Cardiac muscle cell (in vitro differentiated cells and primary cell): ENCODE measurements at regions not wholly inside any gene's neighbourhood (a gene's known extent, or its start where the extent isn't known, plus 50 kb on each side); places are given as distances from the start of the nearest gene placed in this dataset.
"Not testable (repeated sequence)": the region's sequence is repeated elsewhere in the genome, so short reads cannot be mapped to it uniquely, and the experiment has no call there.

ENCODE experiments used
- DNase-seq, 2 donors: peaks; one replicate each; pipeline versions ENCODE4 v3.0.0 to v3.0.0-alpha.2; 2010 to 2017; ENCODE audit warnings: low read depth in 1 of 2, low spot score in 1 of 2
- H3K27ac ChIP-seq: fragments of 200-600 bp; sonication (generic); 2 replicates; pipeline ENCODE4 v1.5.1; 2016
- H3K27me3 ChIP-seq: fragments of 200-600 bp; sonication (generic); 2 replicates; pipeline ENCODE4 v1.6.0; 2016; ENCODE audit warnings: control low read depth
- H3K36me3 ChIP-seq: fragments of 200-600 bp; sonication (generic); 2 replicates; pipeline ENCODE4 v1.5.1; 2016; ENCODE audit warnings: control low read depth
- H3K4me1 ChIP-seq: fragments of 200-600 bp; sonication (generic); 2 replicates; pipeline ENCODE4 v1.8.1; 2017; ENCODE audit warnings: low read depth, mild to moderate bottlenecking, mixed run types
- H3K4me3 ChIP-seq: fragments of 200-600 bp; sonication (generic); 2 replicates; pipeline ENCODE4 v1.5.1; 2016; ENCODE audit warnings: mild to moderate bottlenecking
- H3K9me3 ChIP-seq: fragments of 200-600 bp; sonication (generic); 2 replicates; pipeline ENCODE4 v1.5.1; 2017; ENCODE audit warnings: low read depth, mild to moderate bottlenecking, control low read depth
- TF ChIP-seq, protein P1 (sequence below): IDR thresholded peaks from 2 replicates; pipeline ENCODE4 v1.5.1; 2012; ENCODE audit warnings: low read depth, mild to moderate bottlenecking, low read length

DNA sequence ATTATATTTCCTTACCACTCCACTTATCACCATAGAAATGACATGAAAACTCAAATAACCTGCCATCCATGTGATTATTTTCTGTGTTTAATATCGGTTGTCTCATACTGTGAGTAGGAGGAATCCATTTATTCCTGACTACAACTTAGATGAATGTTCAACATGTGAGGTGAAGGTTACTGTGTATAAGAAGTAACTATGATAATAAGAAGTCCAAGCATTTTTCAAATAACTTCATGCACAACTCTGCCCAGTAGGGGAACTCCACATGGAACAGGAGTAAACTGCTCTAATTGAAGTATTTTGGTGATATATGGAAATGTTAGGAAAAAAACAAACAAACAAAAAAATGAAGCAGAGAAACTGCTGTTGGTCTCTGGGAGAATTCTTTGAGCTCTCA is 447.5 kb upstream of the GRIN3A start:
- no peak for DNase-seq
- no peak overlapping the region for H3K4me3 ChIP-seq
- no peaks in the 10 kb centered on the region for H3K27me3 ChIP-seq
- H3K27ac ChIP-seq: no peak overlapping the region
- no peaks in the 10 kb centered on the region for H3K4me1 ChIP-seq
- TF ChIP-seq, protein P1, sequence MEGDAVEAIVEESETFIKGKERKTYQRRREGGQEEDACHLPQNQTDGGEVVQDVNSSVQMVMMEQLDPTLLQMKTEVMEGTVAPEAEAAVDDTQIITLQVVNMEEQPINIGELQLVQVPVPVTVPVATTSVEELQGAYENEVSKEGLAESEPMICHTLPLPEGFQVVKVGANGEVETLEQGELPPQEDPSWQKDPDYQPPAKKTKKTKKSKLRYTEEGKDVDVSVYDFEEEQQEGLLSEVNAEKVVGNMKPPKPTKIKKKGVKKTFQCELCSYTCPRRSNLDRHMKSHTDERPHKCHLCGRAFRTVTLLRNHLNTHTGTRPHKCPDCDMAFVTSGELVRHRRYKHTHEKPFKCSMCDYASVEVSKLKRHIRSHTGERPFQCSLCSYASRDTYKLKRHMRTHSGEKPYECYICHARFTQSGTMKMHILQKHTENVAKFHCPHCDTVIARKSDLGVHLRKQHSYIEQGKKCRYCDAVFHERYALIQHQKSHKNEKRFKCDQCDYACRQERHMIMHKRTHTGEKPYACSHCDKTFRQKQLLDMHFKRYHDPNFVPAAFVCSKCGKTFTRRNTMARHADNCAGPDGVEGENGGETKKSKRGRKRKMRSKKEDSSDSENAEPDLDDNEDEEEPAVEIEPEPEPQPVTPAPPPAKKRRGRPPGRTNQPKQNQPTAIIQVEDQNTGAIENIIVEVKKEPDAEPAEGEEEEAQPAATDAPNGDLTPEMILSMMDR: no peak
- H3K36me3 ChIP-seq: no peaks in the 10 kb centered on the region
- no peaks in the 10 kb centered on the region for H3K9me3 ChIP-seq

DNA sequence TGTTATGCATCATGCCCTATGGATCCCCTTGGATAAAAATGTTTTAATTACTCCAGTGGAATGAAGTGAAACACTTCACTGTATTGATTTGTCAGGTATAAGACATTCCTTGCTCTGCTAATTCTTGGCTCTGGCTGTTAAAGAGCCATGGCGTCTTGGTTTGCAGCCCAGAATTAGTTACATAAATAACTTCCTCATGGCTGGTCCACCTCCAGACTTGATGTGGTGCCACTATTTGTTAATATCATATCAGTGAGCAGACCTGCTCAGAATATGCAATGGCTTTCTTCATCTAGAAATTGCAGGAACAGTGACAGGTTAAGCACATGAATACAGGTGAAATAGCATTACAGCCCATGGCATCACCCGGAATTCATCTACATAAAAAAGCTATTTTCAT is 446.9 kb upstream of the GRIN3A start:
- Histone ChIP-seq H3K27ac (no peak overlapping the region), H3K27me3 (no peaks in the 10 kb centered on the region), H3K9me3 (no peaks in the 10 kb centered on the region), H3K36me3 (no peaks in the 10 kb centered on the region), H3K4me1 (no peaks in the 10 kb centered on the region), H3K4me3 (no peak overlapping the region)
- DNase-seq: no peak
- TF ChIP-seq, protein P1: no peak

DNA sequence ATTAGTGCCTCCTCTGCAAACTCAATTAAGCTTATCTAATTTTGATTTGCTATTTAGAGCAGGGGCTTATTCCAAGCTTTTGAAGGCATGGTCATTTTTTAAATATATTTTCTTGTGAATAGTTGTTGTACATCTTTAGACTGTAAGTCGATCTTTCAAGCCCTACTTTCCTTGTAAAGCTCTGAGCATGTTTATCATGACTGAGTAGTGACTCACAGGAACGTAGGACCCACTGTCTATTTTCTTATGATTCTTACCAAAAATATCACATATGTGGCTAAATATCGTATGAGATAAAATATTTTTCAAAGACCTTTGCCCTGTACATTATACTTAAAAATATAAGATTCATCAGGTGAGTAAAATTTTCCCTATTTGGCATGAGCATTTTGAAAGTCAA is 440.4 kb upstream of the GRIN3A start:
- no peak for DNase-seq
- Histone ChIP-seq H3K27ac (no peak overlapping the region), H3K27me3 (no peaks in the 10 kb centered on the region), H3K4me3 (no peak overlapping the region), H3K36me3 (no peaks in the 10 kb centered on the region), H3K9me3 (no peaks in the 10 kb centered on the region), H3K4me1 (no peaks in the 10 kb centered on the region)
- TF ChIP-seq, protein P1: no peak

DNA sequence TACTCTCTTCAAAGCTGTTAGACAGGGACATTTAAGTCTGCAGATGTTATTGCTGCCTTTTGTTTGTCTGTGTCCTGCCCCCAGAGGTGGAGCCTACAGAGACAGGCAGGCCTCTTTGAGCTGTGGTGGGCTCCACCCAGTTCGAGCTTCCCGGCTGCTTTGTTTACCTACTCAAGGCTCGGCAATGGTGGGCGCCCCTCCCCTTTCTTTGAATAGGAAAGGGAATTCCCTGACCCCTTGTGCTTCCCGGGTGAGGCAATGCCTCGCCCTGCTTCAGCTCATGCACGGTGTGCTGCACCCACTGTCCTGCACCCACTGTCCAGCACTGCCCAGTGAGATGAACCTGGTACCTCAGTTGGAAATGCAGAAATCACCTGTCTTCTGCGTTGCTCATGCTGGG is 435.8 kb upstream of the GRIN3A start:
- H3K27me3 ChIP-seq, H3K27ac ChIP-seq, H3K4me3 ChIP-seq, H3K4me1 ChIP-seq, H3K9me3 ChIP-seq, H3K36me3 ChIP-seq, DNase-seq: not testable (repeated sequence)

DNA sequence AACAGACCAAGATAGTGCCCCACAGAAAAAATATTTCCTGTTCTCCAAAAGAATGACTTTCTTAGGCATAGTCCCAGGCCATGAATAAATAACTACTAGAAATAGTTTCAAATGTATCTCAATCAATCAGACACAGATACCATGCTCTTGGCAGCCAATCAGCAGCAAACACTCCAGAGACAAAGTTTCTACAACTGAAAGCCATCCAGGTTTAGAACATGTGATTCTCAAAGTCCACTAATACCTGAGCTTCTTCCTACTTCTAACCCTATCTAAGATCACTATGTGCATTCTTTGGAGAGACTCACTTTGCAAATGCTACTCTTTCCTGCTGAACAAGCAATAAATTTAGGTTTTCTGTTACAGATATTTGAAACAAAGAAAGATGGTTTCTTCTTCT is 425.8 kb upstream of the GRIN3A start:
- TF ChIP-seq, protein P1: no peak
- no peak overlapping the region for H3K27ac ChIP-seq
- no peaks in the 10 kb centered on the region for H3K36me3 ChIP-seq
- H3K27me3 ChIP-seq: no peaks in the 10 kb centered on the region
- no peak overlapping the region for H3K4me3 ChIP-seq
- no peaks in the 10 kb centered on the region for H3K4me1 ChIP-seq
- H3K9me3 ChIP-seq: no peaks in the 10 kb centered on the region
- no peak for DNase-seq

DNA sequence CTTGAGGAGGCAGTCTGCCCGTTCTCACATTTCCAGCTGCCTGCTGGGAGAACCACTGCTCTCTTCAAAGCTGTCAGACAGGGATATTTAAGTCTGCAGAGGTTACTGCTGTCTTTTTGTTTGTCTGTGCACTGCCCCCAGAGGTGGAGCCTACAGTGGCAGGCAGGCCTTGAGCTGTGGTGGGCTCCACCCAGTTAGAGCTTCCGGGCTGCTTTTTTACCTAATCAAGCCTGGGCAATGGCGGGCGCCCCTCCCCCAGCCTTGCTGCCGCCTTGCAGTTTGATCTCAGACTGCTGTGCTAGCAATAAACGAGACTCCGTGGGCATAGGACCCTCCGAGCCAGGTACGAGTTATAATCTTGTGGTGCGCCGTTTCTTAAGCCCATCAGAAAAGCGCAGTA is 414.6 kb upstream of the GRIN3A start:
- H3K27ac ChIP-seq, H3K9me3 ChIP-seq, H3K36me3 ChIP-seq, H3K4me3 ChIP-seq, H3K4me1 ChIP-seq, DNase-seq, H3K27me3 ChIP-seq: not testable (repeated sequence)

DNA sequence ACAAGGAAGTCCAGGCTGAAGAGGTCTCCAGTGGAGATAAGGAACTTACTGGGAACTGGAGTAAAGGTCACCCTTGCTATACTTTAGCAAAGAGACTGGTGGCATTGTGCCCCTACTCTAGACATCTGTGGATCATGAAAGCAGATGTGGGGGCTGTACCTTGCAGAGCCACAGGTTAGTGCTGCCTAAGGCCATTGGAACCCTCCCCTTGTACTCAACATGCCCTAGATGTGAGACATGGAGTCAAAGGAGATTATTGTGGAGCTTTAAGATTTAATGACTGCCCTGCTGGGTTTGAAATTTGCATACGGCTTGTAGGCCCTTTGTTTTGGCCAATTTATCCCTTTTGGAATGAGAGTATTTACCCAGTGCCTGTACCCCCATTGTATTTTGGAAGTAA is 397.3 kb upstream of the GRIN3A start:
- no peak overlapping the region for H3K27ac ChIP-seq
- H3K9me3 ChIP-seq: no peaks in the 10 kb centered on the region
- DNase-seq: no peak
- no peaks in the 10 kb centered on the region for H3K36me3 ChIP-seq
- no peaks in the 10 kb centered on the region for H3K27me3 ChIP-seq
- no peak overlapping the region for H3K4me3 ChIP-seq
- TF ChIP-seq, protein P1: no peak
- no peaks in the 10 kb centered on the region for H3K4me1 ChIP-seq
